Astrocyte (in vitro differentiated cells and primary cell): ENCODE measurements at regions not wholly inside any gene's neighbourhood (a gene's known extent, or its start where the extent isn't known, plus 50 kb on each side); places are given as distances from the start of the nearest gene placed in this dataset.

Experiments used
- EZH2 ChIP-seq: IDR thresholded peaks from 2 replicates; pipeline ENCODE4 v1.6.1; 2012; ENCODE audit warnings: mild to moderate bottlenecking, low read length, inconsistent platforms; ENCODE audit not compliant: insufficient read depth
- TF ChIP-seq, protein P1 (sequence below): IDR thresholded peaks from 2 replicates; pipeline ENCODE4 v1.5.1; 2011; ENCODE audit warnings: low read depth, mild to moderate bottlenecking, inconsistent platforms, low read length, moderate library complexity; ENCODE audit not compliant: insufficient read depth

DNA sequence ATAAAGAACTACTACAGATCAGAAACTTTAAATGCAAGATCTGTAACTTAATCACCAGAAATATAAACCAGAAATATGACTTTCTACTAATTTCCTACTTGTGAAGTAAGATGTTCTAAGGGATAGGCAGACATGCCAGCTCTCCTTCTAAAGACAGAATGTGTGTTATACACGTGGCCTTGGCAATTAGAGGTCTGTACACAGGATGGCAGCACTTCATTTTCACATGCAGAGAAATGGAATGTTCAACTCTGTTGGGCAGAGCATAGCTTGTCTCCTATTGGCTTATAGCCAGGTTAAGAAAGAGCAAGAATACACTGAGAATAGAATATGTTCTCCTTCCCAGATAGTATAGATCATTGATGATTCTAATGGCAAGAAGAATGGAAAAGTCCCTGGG is 403.8 kb downstream of the DAD1 start:
- no peak for TF ChIP-seq EZH2
- TF ChIP-seq, protein P1, sequence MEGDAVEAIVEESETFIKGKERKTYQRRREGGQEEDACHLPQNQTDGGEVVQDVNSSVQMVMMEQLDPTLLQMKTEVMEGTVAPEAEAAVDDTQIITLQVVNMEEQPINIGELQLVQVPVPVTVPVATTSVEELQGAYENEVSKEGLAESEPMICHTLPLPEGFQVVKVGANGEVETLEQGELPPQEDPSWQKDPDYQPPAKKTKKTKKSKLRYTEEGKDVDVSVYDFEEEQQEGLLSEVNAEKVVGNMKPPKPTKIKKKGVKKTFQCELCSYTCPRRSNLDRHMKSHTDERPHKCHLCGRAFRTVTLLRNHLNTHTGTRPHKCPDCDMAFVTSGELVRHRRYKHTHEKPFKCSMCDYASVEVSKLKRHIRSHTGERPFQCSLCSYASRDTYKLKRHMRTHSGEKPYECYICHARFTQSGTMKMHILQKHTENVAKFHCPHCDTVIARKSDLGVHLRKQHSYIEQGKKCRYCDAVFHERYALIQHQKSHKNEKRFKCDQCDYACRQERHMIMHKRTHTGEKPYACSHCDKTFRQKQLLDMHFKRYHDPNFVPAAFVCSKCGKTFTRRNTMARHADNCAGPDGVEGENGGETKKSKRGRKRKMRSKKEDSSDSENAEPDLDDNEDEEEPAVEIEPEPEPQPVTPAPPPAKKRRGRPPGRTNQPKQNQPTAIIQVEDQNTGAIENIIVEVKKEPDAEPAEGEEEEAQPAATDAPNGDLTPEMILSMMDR, result peak; percentile 23
